HFFc6 (cell line): ENCODE measurements at regions not wholly inside any gene's neighbourhood (a gene's known extent, or its start where the extent isn't known, plus 50 kb on each side); places are given as distances from the start of the nearest gene placed in this dataset.

Experiments used
- DNase-seq: peaks from one replicate; pipeline ENCODE4 v3.0.0-alpha.2; 2018
- H3K27ac Mint-ChIP-seq: 2 replicates; pipeline ENCODE4 v1.8.0; 2020; ENCODE audit warnings: mild to moderate bottlenecking, mixed read lengths
- H3K27me3 Mint-ChIP-seq: 2 replicates; pipeline ENCODE4 v1.8.0; 2021; ENCODE audit warnings: mild to moderate bottlenecking, moderate library complexity, mixed read lengths; ENCODE audit not compliant: insufficient read depth
- H3K36me3 Mint-ChIP-seq: 2 replicates; pipeline ENCODE4 v1.8.0; 2021; ENCODE audit warnings: low read depth, mixed read lengths
- H3K4me1 Mint-ChIP-seq: 2 replicates; pipeline ENCODE4 v1.8.0; 2020; ENCODE audit warnings: low read depth, mixed read lengths
- H3K4me3 Mint-ChIP-seq: 2 replicates; pipeline ENCODE4 v1.8.0; 2020; ENCODE audit warnings: mild to moderate bottlenecking, moderate library complexity, mixed read lengths
- H3K9me3 Mint-ChIP-seq: 2 replicates; pipeline ENCODE4 v1.8.0; 2020; ENCODE audit warnings: mild to moderate bottlenecking, mixed read lengths
- CTCF ChIP-seq: fragments of 200-600 bp; sonication (generic); IDR thresholded peaks from 2 replicates; pipeline ENCODE4 v1.5.0; 2021; ENCODE audit warnings: antibody characterized with exemption, mild to moderate bottlenecking

- no peak for TF ChIP-seq CTCF
- Mint-ChIP-seq H3K9me3 (peaks cover 9% of the 10 kb centered on the region), H3K4me3 (no peak overlapping the region), H3K27ac (no peak overlapping the region), H3K4me1 (peaks cover 30% of the 10 kb centered on the region; the same call in 1 of the 2 replicates), H3K36me3 (peaks cover 7% of the 10 kb centered on the region; the same call in 1 of the 2 replicates), H3K27me3 (no peaks in the 10 kb centered on the region)
- DNase-seq: no peak
These were observed 169.4 kb downstream of the AKR1D1 start for GRCh38 chr7:138245682-138246081.

- TF ChIP-seq CTCF: no peak
- peak overlapping the region; percentile 3; the same call in 1 of the 2 replicates for H3K27ac Mint-ChIP-seq
These were observed 170.2 kb downstream of the AKR1D1 start for GRCh38 chr7:138246428-138246827.

GRCh38 chr7:138247081-138247480, 170.8 kb downstream of the AKR1D1 start:
- no peak overlapping the region; the same call in 1 of the 2 replicates for H3K27ac Mint-ChIP-seq
- peaks cover 7% of the 10 kb centered on the region; the same call in 1 of the 2 replicates for H3K36me3 Mint-ChIP-seq

More at GRCh38 chr7:138246428-138246827, 170.2 kb downstream of the AKR1D1 start:
- no peak for DNase-seq
- H3K4me3 Mint-ChIP-seq: no peak overlapping the region
- H3K27me3 Mint-ChIP-seq: no peaks in the 10 kb centered on the region
- H3K4me1 Mint-ChIP-seq: peaks cover 30% of the 10 kb centered on the region; the same call in 1 of the 2 replicates
- H3K36me3 Mint-ChIP-seq: peaks cover 7% of the 10 kb centered on the region; the same call in 1 of the 2 replicates
- peaks cover 9% of the 10 kb centered on the region for H3K9me3 Mint-ChIP-seq

GRCh38 chr7:138247568-138248333, 171.5 kb downstream of the AKR1D1 start:
- Mint-ChIP-seq H3K4me1 (peaks cover 35% of the 10 kb centered on the region; the same call in 1 of the 2 replicates), H3K36me3 (peaks cover 7% of the 10 kb centered on the region; the same call in 1 of the 2 replicates), H3K9me3 (peaks cover 9% of the 10 kb centered on the region), H3K27ac (peak overlapping the region; percentile 64; the same call in 1 of the 2 replicates), H3K27me3 (no peaks in the 10 kb centered on the region), H3K4me3 (peak overlapping the region; percentile 29; the same call in 1 of the 2 replicates)
- TF ChIP-seq CTCF: no peak
- no peak for DNase-seq

More at GRCh38 chr7:138247081-138247480, 170.8 kb downstream of the AKR1D1 start:
- peaks cover 9% of the 10 kb centered on the region for H3K9me3 Mint-ChIP-seq
- no peak overlapping the region for H3K4me3 Mint-ChIP-seq
- no peak for TF ChIP-seq CTCF
- H3K27me3 Mint-ChIP-seq: no peaks in the 10 kb centered on the region
- no peak for DNase-seq
- H3K4me1 Mint-ChIP-seq: peaks cover 30% of the 10 kb centered on the region; the same call in 1 of the 2 replicates

- Mint-ChIP-seq H3K4me1 (peaks cover 42% of the 10 kb centered on the region; the same call in 1 of the 2 replicates), H3K4me3 (no peak overlapping the region), H3K27ac (no peak overlapping the region), H3K36me3 (peaks cover 7% of the 10 kb centered on the region; the same call in 1 of the 2 replicates), H3K27me3 (peaks cover 2% of the 10 kb centered on the region; the same call in 1 of the 2 replicates), H3K9me3 (peaks cover 9% of the 10 kb centered on the region)
- DNase-seq: no peak
- no peak for TF ChIP-seq CTCF
These were observed 172.3 kb downstream of the AKR1D1 start for GRCh38 chr7:138248609-138249008.
